H9 (cell line): ENCODE measurements at regions not wholly inside any gene's neighbourhood (a gene's known extent, or its start where the extent isn't known, plus 50 kb on each side); places are given as distances from the start of the nearest gene placed in this dataset.

Experiments used
- DNase-seq: peaks from one replicate; pipeline ENCODE4 v3.0.0-alpha.2; 2017
- H2AFZ ChIP-seq: one replicate; pipeline ENCODE4 v1.6.1; 2013; ENCODE audit warnings: mild to moderate bottlenecking, low read length, control low read depth, moderate library complexity
- H2AK5ac ChIP-seq: 2 replicates; pipeline ENCODE4 v1.6.1; 2013; ENCODE audit warnings: low read length, control low read depth, mixed read lengths; ENCODE audit not compliant: insufficient read length
- H2BK120ac ChIP-seq: one replicate; pipeline ENCODE4 v1.6.1; 2013; ENCODE audit warnings: low read depth, mild to moderate bottlenecking, low read length, control low read depth, inconsistent platforms; ENCODE audit not compliant: poor library complexity, severe bottlenecking
- H2BK12ac ChIP-seq: 2 replicates; pipeline ENCODE4 v1.6.1; 2013; ENCODE audit warnings: low read length, control low read depth, mixed read lengths, low read depth; ENCODE audit not compliant: insufficient read length
- H2BK15ac ChIP-seq: 2 replicates; pipeline ENCODE4 v1.6.1; 2013; ENCODE audit warnings: low read depth, low read length, control low read depth
- H2BK20ac ChIP-seq: one replicate; pipeline ENCODE4 v1.6.1; 2013; ENCODE audit warnings: low read depth, mild to moderate bottlenecking, low read length, control low read depth, inconsistent platforms; ENCODE audit not compliant: poor library complexity, severe bottlenecking
- H2BK5ac ChIP-seq: 2 replicates; pipeline ENCODE4 v1.6.1; 2013; ENCODE audit warnings: low read length, control low read depth, mixed read lengths; ENCODE audit not compliant: insufficient read length
- H3K14ac ChIP-seq: 2 replicates; pipeline ENCODE4 v1.6.1; 2013; ENCODE audit warnings: low read length, control low read depth; ENCODE audit not compliant: insufficient read depth
- H3K18ac ChIP-seq: 2 replicates; pipeline ENCODE4 v1.6.1; 2013; ENCODE audit warnings: low read depth, mild to moderate bottlenecking, mixed read lengths, low read length, control low read depth; ENCODE audit not compliant: insufficient read length
- H3K23ac ChIP-seq: 2 replicates; pipeline ENCODE4 v1.6.1; 2013; ENCODE audit warnings: low read length, control low read depth, mixed read lengths, low read depth; ENCODE audit not compliant: insufficient read length
- H3K23me2 ChIP-seq: 2 replicates; pipeline ENCODE4 v1.6.1; 2013; ENCODE audit warnings: low read depth, mild to moderate bottlenecking, mixed read lengths, low read length, control low read depth; ENCODE audit not compliant: insufficient read length, poor library complexity, severe bottlenecking
- H3K27ac ChIP-seq: 2 replicates; pipeline ENCODE4 v1.5.1; 2013; ENCODE audit warnings: low read length, control low read depth, mixed read lengths, low read depth; ENCODE audit not compliant: insufficient read length
- H3K27me3 ChIP-seq: 2 replicates; pipeline ENCODE4 v1.6.1; 2013; ENCODE audit warnings: low read length, control low read depth, inconsistent platforms; ENCODE audit not compliant: insufficient read depth
- H3K4ac ChIP-seq: 2 replicates; pipeline ENCODE4 v1.6.1; 2013; ENCODE audit warnings: low read depth, mild to moderate bottlenecking, control low read depth, inconsistent platforms, low read length, moderate library complexity
- H3K4me1 ChIP-seq: 2 replicates; pipeline ENCODE4 v1.6.1; 2013; ENCODE audit warnings: low read length, control low read depth, inconsistent platforms; ENCODE audit not compliant: insufficient read depth
- H3K4me2 ChIP-seq: 2 replicates; pipeline ENCODE4 v1.6.1; 2013; ENCODE audit warnings: low read length, control low read depth, mixed read lengths; ENCODE audit not compliant: insufficient read length, insufficient read depth
- H3K56ac ChIP-seq: 2 replicates; pipeline ENCODE4 v1.6.1; 2013; ENCODE audit warnings: low read depth, mild to moderate bottlenecking, mixed read lengths, low read length, control low read depth; ENCODE audit not compliant: insufficient read length
- H3K79me1 ChIP-seq: 2 replicates; pipeline ENCODE4 v1.6.1; 2013; ENCODE audit warnings: low read depth, mild to moderate bottlenecking, moderate library complexity, low read length, control low read depth, inconsistent platforms; ENCODE audit not compliant: insufficient read depth, poor library complexity, severe bottlenecking
- H3K79me2 ChIP-seq: 2 replicates; pipeline ENCODE4 v1.6.1; 2013; ENCODE audit warnings: low read length, control low read depth, inconsistent platforms; ENCODE audit not compliant: insufficient read depth
- H3K9ac ChIP-seq: 2 replicates; pipeline ENCODE4 v1.6.1; 2013; ENCODE audit warnings: low read length, control low read depth, mixed read lengths; ENCODE audit not compliant: insufficient read length; ENCODE audit errors: extremely low read depth
- H3K9me3 ChIP-seq: one replicate; pipeline ENCODE4 v1.6.1; 2013; ENCODE audit warnings: low read depth, low read length, inconsistent platforms; ENCODE audit not compliant: control insufficient read depth
- H3T11ph ChIP-seq: one replicate; pipeline ENCODE4 v1.6.1; 2013; ENCODE audit warnings: mild to moderate bottlenecking, low read length, control low read depth, inconsistent platforms
- H4K20me1 ChIP-seq: one replicate; pipeline ENCODE4 v1.6.1; 2013; ENCODE audit not compliant: control insufficient read depth, insufficient read length, insufficient read depth
- H4K5ac ChIP-seq: 2 replicates; pipeline ENCODE4 v1.6.1; 2013; ENCODE audit warnings: low read depth, mild to moderate bottlenecking, mixed read lengths, low read length, control low read depth; ENCODE audit not compliant: insufficient read length
- H4K8ac ChIP-seq: replicated peaks from 2 replicates; pipeline ENCODE4 v1.6.1; 2013; ENCODE audit warnings: low read length, control low read depth, mixed read lengths, low read depth; ENCODE audit not compliant: insufficient read length
- H4K91ac ChIP-seq: 2 replicates; pipeline ENCODE4 v1.6.1; 2013; ENCODE audit warnings: low read depth, mild to moderate bottlenecking, moderate library complexity, mixed read lengths, low read length, control low read depth; ENCODE audit not compliant: insufficient read length
- H3K27ac Mint-ChIP-seq, 3 experiments: 2 replicates in 2 of 3; 3 replicates in 1 of 3; pipeline ENCODE4 v1.8.0; 2020 to 2021; ENCODE audit warnings: mixed read lengths in 3 of 3, mild to moderate bottlenecking in 1 of 3, moderate library complexity in 1 of 3
- H3K27me3 Mint-ChIP-seq: 2 replicates; pipeline ENCODE4 v1.8.0; 2021; ENCODE audit warnings: low read depth, mild to moderate bottlenecking, moderate library complexity, mixed read lengths
- H3K36me3 Mint-ChIP-seq, 3 experiments: 2 replicates in 2 of 3; 3 replicates in 1 of 3; pipeline ENCODE4 v1.8.0; 2020 to 2021; ENCODE audit warnings: low read depth in 3 of 3, mixed read lengths in 3 of 3; ENCODE audit not compliant: insufficient read depth in 1 of 3
- H3K4me1 Mint-ChIP-seq, 2 experiments: 2 replicates each; pipeline ENCODE4 v1.8.0; 2020; ENCODE audit warnings: mixed read lengths in 2 of 2
- H3K4me3 Mint-ChIP-seq, 2 experiments: 2 replicates in 1 of 2; 3 replicates in 1 of 2; pipeline ENCODE4 v1.8.0; 2020 to 2021; ENCODE audit warnings: mild to moderate bottlenecking in 2 of 2, mixed read lengths in 2 of 2, moderate library complexity in 1 of 2
- H3K9me3 Mint-ChIP-seq, 2 experiments: 2 replicates in 1 of 2; 3 replicates in 1 of 2; pipeline ENCODE4 v1.8.0; 2020; ENCODE audit warnings: mild to moderate bottlenecking in 2 of 2, mixed read lengths in 2 of 2, moderate library complexity in 1 of 2
- WGBS: extraction: QIAGEN DNeasy Blood & Tissue Kit; methylation state at CpG from one replicate; pipeline ENCODE4 v1.1.7; 2013; ENCODE audit warnings: missing lambda C conversion rate, low lambda C conversion rate, mixed read lengths; ENCODE audit not compliant: insufficient read length; ENCODE audit errors: extremely low coverage; 5-methylcytosine and 5-hydroxymethylcytosine counted together
- TF ChIP-seq, protein P1 (sequence below): fragments of 200-600 bp; sonication (generic); conservative IDR thresholded peaks from 3 replicates; pipeline ENCODE4 v1.8.0; 2021; ENCODE audit warnings: antibody characterized with exemption, mild to moderate bottlenecking

- Mint-ChIP-seq H3K9me3 (no peaks in the 10 kb centered on the region), H3K27me3 (no peaks in the 10 kb centered on the region), H3K4me3 (no peak overlapping the region), H3K36me3 (no peaks in the 10 kb centered on the region), H3K4me1 (peaks cover 6 to 8% of the 10 kb centered on the region in 2 experiments; a peak in 3 of 4 replicates), H3K27ac (no peak overlapping the region)
- WGBS: no CpG with 5 or more reads among the region's 5 CpGs
- no peak for DNase-seq
- Histone ChIP-seq H4K8ac (no peak overlapping the region), H3K23ac (no peak overlapping the region), H3K4ac (no peak overlapping the region), H4K5ac (no peak overlapping the region), H3K56ac (no peak overlapping the region), H3K4me2 (no peak overlapping the region), H3K27ac (no peak overlapping the region), H3K79me1 (no peaks in the 10 kb centered on the region), H2BK20ac (no peak overlapping the region), H3K27me3 (no peaks in the 10 kb centered on the region), H4K91ac (no peak overlapping the region), H3K79me2 (no peaks in the 10 kb centered on the region), H2AFZ (no peak overlapping the region), H3T11ph (no peak overlapping the region), H2BK15ac (no peak overlapping the region), H3K23me2 (no peaks in the 10 kb centered on the region), H2BK12ac (no peak overlapping the region), H4K20me1 (no peaks in the 10 kb centered on the region), H2BK5ac (no peak overlapping the region), H3K9me3 (no peaks in the 10 kb centered on the region), H3K9ac (no peak overlapping the region), H3K14ac (no peak overlapping the region), H2BK120ac (no peak overlapping the region), H2AK5ac (no peak overlapping the region), H3K4me1 (no peaks in the 10 kb centered on the region), H3K18ac (no peak overlapping the region)
- TF ChIP-seq, protein P1, sequence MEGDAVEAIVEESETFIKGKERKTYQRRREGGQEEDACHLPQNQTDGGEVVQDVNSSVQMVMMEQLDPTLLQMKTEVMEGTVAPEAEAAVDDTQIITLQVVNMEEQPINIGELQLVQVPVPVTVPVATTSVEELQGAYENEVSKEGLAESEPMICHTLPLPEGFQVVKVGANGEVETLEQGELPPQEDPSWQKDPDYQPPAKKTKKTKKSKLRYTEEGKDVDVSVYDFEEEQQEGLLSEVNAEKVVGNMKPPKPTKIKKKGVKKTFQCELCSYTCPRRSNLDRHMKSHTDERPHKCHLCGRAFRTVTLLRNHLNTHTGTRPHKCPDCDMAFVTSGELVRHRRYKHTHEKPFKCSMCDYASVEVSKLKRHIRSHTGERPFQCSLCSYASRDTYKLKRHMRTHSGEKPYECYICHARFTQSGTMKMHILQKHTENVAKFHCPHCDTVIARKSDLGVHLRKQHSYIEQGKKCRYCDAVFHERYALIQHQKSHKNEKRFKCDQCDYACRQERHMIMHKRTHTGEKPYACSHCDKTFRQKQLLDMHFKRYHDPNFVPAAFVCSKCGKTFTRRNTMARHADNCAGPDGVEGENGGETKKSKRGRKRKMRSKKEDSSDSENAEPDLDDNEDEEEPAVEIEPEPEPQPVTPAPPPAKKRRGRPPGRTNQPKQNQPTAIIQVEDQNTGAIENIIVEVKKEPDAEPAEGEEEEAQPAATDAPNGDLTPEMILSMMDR: no peak
Measured at GRCh38 chr9:109893241-109893640, 113.2 kb downstream of the PALM2AKAP2 start.
